Common myeloid progenitor, CD34-positive (primary cell): ENCODE measurements at regions not wholly inside any gene's neighbourhood (a gene's known extent, or its start where the extent isn't known, plus 50 kb on each side); places are given as distances from the start of the nearest gene placed in this dataset.

Experiments
- CTCF ChIA-PET: fragments of 350-600 bp; sonication (Branson Sonifier 250); formaldehyde crosslinking; loops from one replicate; lab custom pipeline; 2021; ENCODE audit warnings: antibody characterized with exemption; lab: Charles Lee
- POLR2A ChIA-PET: fragments of 350-600 bp; sonication (Branson Sonifier 250); formaldehyde crosslinking; loops from one replicate; lab custom pipeline; 2021; ENCODE audit warnings: antibody characterized with exemption; lab: Charles Lee
- DNase-seq, 3 donors: peaks; one replicate each; pipeline versions ENCODE4 v3.0.0 to v3.0.0-alpha.2; 2013
- H3K27ac ChIP-seq, 2 experiments: 1 replicate in 1 of 2; 2 replicates in 1 of 2; pipeline ENCODE4 v1.7.0; 2013; ENCODE audit warnings: inconsistent platforms in 2 of 2, low read length in 2 of 2, mild to moderate bottlenecking in 2 of 2, low read depth in 1 of 2, moderate library complexity in 1 of 2; ENCODE audit not compliant: severe bottlenecking in 2 of 2, insufficient read depth in 1 of 2, poor library complexity in 1 of 2
- H3K27me3 ChIP-seq, 5 experiments: replicated peaks in 2 of 5; 1 replicate in 3 of 5; 2 replicates in 2 of 5; pipeline versions ENCODE4 v1.6.1 to v1.7.0; 2013; ENCODE audit warnings: low read length in 4 of 5, mild to moderate bottlenecking in 2 of 5, moderate library complexity in 2 of 5, inconsistent platforms in 1 of 5; ENCODE audit not compliant: insufficient read depth in 5 of 5, control insufficient read depth in 4 of 5
- H3K36me3 ChIP-seq, 4 experiments: 1 replicate in 2 of 4; 2 replicates in 2 of 4; pipeline versions ENCODE4 v1.6.1 to v1.7.0; 2013; ENCODE audit warnings: low read length in 3 of 4, control low read depth in 1 of 4, mild to moderate bottlenecking in 1 of 4; ENCODE audit not compliant: control insufficient read depth in 4 of 4, insufficient read depth in 4 of 4
- H3K4me1 ChIP-seq, 4 experiments: 1 replicate in 3 of 4; 2 replicates in 1 of 4; pipeline versions ENCODE4 v1.6.1 to v1.7.1; 2013; ENCODE audit warnings: low read length in 3 of 4, mild to moderate bottlenecking in 3 of 4, control low read depth in 1 of 4, inconsistent platforms in 1 of 4, moderate library complexity in 1 of 4; ENCODE audit not compliant: control insufficient read depth in 4 of 4, insufficient read depth in 4 of 4; ENCODE audit errors: control extremely low read depth in 1 of 4
- H3K4me3 ChIP-seq, 7 experiments: 1 replicate in 4 of 7; 2 replicates in 3 of 7; pipeline versions ENCODE4 v1.5.1 to v1.7.0; 2013; ENCODE audit warnings: mild to moderate bottlenecking in 7 of 7, low read length in 6 of 7, moderate library complexity in 6 of 7, inconsistent platforms in 2 of 7, low read depth in 2 of 7, control low read depth in 1 of 7; ENCODE audit not compliant: insufficient read depth in 4 of 7, control insufficient read depth in 1 of 7; ENCODE audit errors: extremely low read depth in 1 of 7
- H3K9me3 ChIP-seq, 5 experiments: 1 replicate in 4 of 5; 2 replicates in 1 of 5; pipeline versions ENCODE4 v1.6.1 to v1.7.1; 2013; ENCODE audit warnings: low read length in 4 of 5, mild to moderate bottlenecking in 2 of 5, inconsistent platforms in 1 of 5, low read depth in 1 of 5, moderate library complexity in 1 of 5; ENCODE audit not compliant: control insufficient read depth in 4 of 5, insufficient read depth in 2 of 5; ENCODE audit errors: control extremely low read depth in 1 of 5
- WGBS: methylation state at CpG from one replicate; pipeline ENCODE4 v1.1.5; 2013; ENCODE audit not compliant: insufficient coverage; 5-methylcytosine and 5-hydroxymethylcytosine counted together

GRCh38 chrX:19270727-19271126, 73.0 kb upstream of the PDHA1 start:
- no peaks in the 10 kb centered on the region for H3K36me3 ChIP-seq
- ChIA-PET POLR2A (no interaction called here), CTCF (no interaction called here)
- H3K9me3 ChIP-seq = no peaks in the 10 kb centered on the region
- H3K27me3 ChIP-seq = no peaks in the 10 kb centered on the region
- H3K4me3 ChIP-seq = no peak overlapping the region
- no peak overlapping the region for H3K27ac ChIP-seq
- no CpG with 5 or more reads among the region's 1 CpG for WGBS
- no peak for DNase-seq
- no peaks in the 10 kb centered on the region for H3K4me1 ChIP-seq

GRCh38 chrX:19272452-19272851, 71.3 kb upstream of the PDHA1 start:
- Histone ChIP-seq H3K36me3 (no peaks in the 10 kb centered on the region), H3K9me3 (no peaks in the 10 kb centered on the region), H3K4me1 (no peaks in the 10 kb centered on the region), H3K27me3 (no peaks in the 10 kb centered on the region), H3K4me3 (no peak overlapping the region), H3K27ac (no peak overlapping the region)
- no peak for DNase-seq
- POLR2A ChIA-PET = no interaction called here
- no CpG with 5 or more reads among the region's 2 CpGs for WGBS
- CTCF ChIA-PET = no interaction called here

GRCh38 chrX:19280636-19281035, 63.1 kb upstream of the PDHA1 start:
- no peaks in the 10 kb centered on the region for H3K4me1 ChIP-seq
- CTCF ChIA-PET = no interaction called here
- peaks cover 0 to 4% (median 0%) of the 10 kb centered on the region in 5 experiments for H3K9me3 ChIP-seq
- no peak for DNase-seq
- POLR2A ChIA-PET = no interaction called here
- peaks cover 0 to 7% (median 0%) of the 10 kb centered on the region in 5 experiments for H3K27me3 ChIP-seq
- H3K36me3 ChIP-seq = no peaks in the 10 kb centered on the region
- no CpG with 5 or more reads among the region's 1 CpG for WGBS
- H3K27ac ChIP-seq = no peak overlapping the region
- H3K4me3 ChIP-seq = no peak overlapping the region

- H3K36me3 ChIP-seq = no peaks in the 10 kb centered on the region
- ChIA-PET POLR2A (no interaction called here), CTCF (no interaction called here)
- H3K27ac ChIP-seq = no peak overlapping the region
- no peak overlapping the region for H3K4me3 ChIP-seq
- WGBS = no CpG with 5 or more reads among the region's 1 CpG
- DNase-seq = no peak
- H3K9me3 ChIP-seq = peaks cover 0 to 4% (median under 1%) of the 10 kb centered on the region in 5 experiments
- peaks cover 0 to 7% (median 0%) of the 10 kb centered on the region in 5 experiments for H3K27me3 ChIP-seq
- no peaks in the 10 kb centered on the region for H3K4me1 ChIP-seq
These were observed 62.5 kb upstream of the PDHA1 start for GRCh38 chrX:19281256-19281655.

GRCh38 chrX:19283597-19284339, 60.0 kb upstream of the PDHA1 start:
- Histone ChIP-seq H3K36me3 (no peaks in the 10 kb centered on the region), H3K4me3 (no peak overlapping the region), H3K27me3 (peaks cover 0 to 14% (median 0%) of the 10 kb centered on the region in 5 experiments), H3K27ac (no peak overlapping the region), H3K9me3 (peaks cover 0 to 4% (median 1%) of the 10 kb centered on the region in 5 experiments), H3K4me1 (no peaks in the 10 kb centered on the region)
- WGBS = 100% methylated on average over 3 of the region's 6 CpGs
- ChIA-PET CTCF (no interaction called here), POLR2A (no interaction called here)
- DNase-seq = no peak

- CTCF ChIA-PET = no interaction called here
- H3K4me3 ChIP-seq = no peak overlapping the region
- H3K27me3 ChIP-seq = peaks cover 0 to 29% (median 0%) of the 10 kb centered on the region in 5 experiments
- POLR2A ChIA-PET = no interaction called here
- H3K36me3 ChIP-seq = no peaks in the 10 kb centered on the region
- H3K4me1 ChIP-seq = no peaks in the 10 kb centered on the region
- DNase-seq = no peak
- H3K27ac ChIP-seq = no peak overlapping the region
- H3K9me3 ChIP-seq = peaks cover 0 to 4% (median 0%) of the 10 kb centered on the region in 5 experiments
These were observed 57.9 kb upstream of the PDHA1 start for GRCh38 chrX:19285857-19286256.

- ChIA-PET POLR2A (no interaction called here), CTCF (no interaction called here)
- Histone ChIP-seq H3K4me1 (no peaks in the 10 kb centered on the region), H3K9me3 (peaks cover 0 to 8% (median 0%) of the 10 kb centered on the region in 5 experiments), H3K36me3 (no peaks in the 10 kb centered on the region), H3K27ac (no peak overlapping the region), H3K27me3 (peaks cover 0 to 33% (median 2%) of the 10 kb centered on the region in 5 experiments), H3K4me3 (no peak overlapping the region)
- 59% methylated on average over 4 of the region's 5 CpGs for WGBS
- no peak for DNase-seq
These were observed 52.6 kb upstream of the PDHA1 start for GRCh38 chrX:19291086-19291485.
